ENCODE measurements at regions not wholly inside any gene's neighbourhood (a gene's known extent, or its start where the extent isn't known, plus 50 kb on each side); places are given as distances from the start of the nearest gene placed in this dataset.

DNA sequence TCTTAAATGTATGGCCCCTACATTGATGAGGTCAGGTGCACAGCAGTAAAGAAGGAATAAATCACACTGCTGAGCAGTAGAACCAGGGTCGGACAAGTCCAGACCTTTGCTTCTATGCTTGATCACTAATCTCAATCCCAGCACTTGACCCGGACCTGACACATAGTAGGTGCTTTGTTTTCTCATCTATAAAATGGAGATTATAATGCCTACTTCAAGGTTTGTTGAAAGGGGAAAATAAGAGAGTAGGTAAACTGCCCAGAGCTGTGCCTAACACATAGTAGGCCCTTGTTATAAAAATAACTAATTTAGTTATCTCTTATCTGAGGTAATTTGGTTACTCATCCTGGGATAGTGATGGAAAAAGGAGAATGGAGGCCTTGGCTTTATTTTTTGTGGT lies 125.0 kb downstream of the RXFP2 start:
- Histone ChIP-seq H3K4me1 (ENCODE audit: insufficient read depth) (peaks cover 1% of the 10 kb centered on the region), H3K27ac (no peak overlapping the region), H3K4me3 (no peak overlapping the region), H3K9me3 (no peaks in the 10 kb centered on the region), H3K27me3 (no peaks in the 10 kb centered on the region), H3K36me3 (no peaks in the 10 kb centered on the region)
- intact Hi-C loops (cut with DNase I), result no loop called here
- WGBS, 3 donors, result 86 to 91% (median 88%) methylated on average over 2 of the region's 2 CpGs
- no peak for TF ChIP-seq CTCF (IDR thresholded peaks at IDR 0.05)
- TF ChIP-seq POLR2A (IDR thresholded peaks at IDR 0.05), result no peak
- no peak for TF ChIP-seq EP300 (IDR thresholded peaks at IDR 0.05)
- no peak for DNase-seq

DNA sequence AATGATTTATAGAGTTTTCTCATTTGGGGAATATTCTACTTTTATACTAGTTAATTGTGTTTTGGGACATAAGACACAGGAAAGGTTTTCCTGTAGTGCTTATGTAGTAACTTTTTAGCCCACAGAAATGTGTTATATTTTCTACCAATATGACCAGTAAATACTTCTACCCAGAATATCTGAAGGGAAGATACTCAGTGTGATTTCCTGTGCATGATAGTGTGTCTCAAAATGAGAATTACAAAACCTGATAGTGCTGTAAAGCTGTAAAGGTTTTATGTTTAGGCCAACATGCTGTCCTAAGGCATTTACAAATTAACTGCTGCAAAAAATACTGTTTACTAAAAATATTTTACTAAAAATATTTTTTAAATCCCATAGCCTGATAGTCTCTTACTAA lies 126.8 kb downstream of the RXFP2 start:
- Histone ChIP-seq H3K27ac (no peak overlapping the region), H3K36me3 (no peaks in the 10 kb centered on the region), H3K27me3 (no peaks in the 10 kb centered on the region), H3K4me3 (no peak overlapping the region), H3K9me3 (no peaks in the 10 kb centered on the region), H3K4me1 (ENCODE audit: insufficient read depth) (no peaks in the 10 kb centered on the region)
- no peak for DNase-seq
- TF ChIP-seq POLR2A (IDR thresholded peaks at IDR 0.05), result no peak
- TF ChIP-seq EP300 (IDR thresholded peaks at IDR 0.05), result no peak
- TF ChIP-seq CTCF (IDR thresholded peaks at IDR 0.05), result no peak
- intact Hi-C loops (cut with DNase I), result no loop called here

- intact Hi-C loops (cut with DNase I), result no loop called here
- TF ChIP-seq EP300 (IDR thresholded peaks at IDR 0.05) (no peak), CTCF (IDR thresholded peaks at IDR 0.05) (no peak), POLR2A (IDR thresholded peaks at IDR 0.05) (no peak)
- Histone ChIP-seq H3K4me1 (ENCODE audit: insufficient read depth) (no peaks in the 10 kb centered on the region), H3K4me3 (no peak overlapping the region), H3K36me3 (no peaks in the 10 kb centered on the region), H3K27me3 (no peaks in the 10 kb centered on the region), H3K27ac (no peak overlapping the region), H3K9me3 (no peaks in the 10 kb centered on the region)
- DNase-seq, result no peak
These were observed 128.4 kb downstream of the RXFP2 start for GRCh38 chr13:31867709-31868108.

GRCh38 chr13:31869582-31869981 lies 130.3 kb downstream of the RXFP2 start:
- no peaks in the 10 kb centered on the region for H3K4me1 ChIP-seq (ENCODE audit: insufficient read depth)
- no peak overlapping the region for H3K27ac ChIP-seq
- no peaks in the 10 kb centered on the region for H3K9me3 ChIP-seq
- no peak overlapping the region for H3K4me3 ChIP-seq
- intact Hi-C loops (cut with DNase I), result no loop called here
- TF ChIP-seq CTCF (IDR thresholded peaks at IDR 0.05), result no peak
- TF ChIP-seq EP300 (IDR thresholded peaks at IDR 0.05), result no peak
- no peak for TF ChIP-seq POLR2A (IDR thresholded peaks at IDR 0.05)
- DNase-seq, result no peak
- WGBS, 3 donors, result 93 to 99% (median 97%) methylated on average over 2 of the region's 2 CpGs
- H3K36me3 ChIP-seq, result no peaks in the 10 kb centered on the region
- no peaks in the 10 kb centered on the region for H3K27me3 ChIP-seq

- H3K27ac ChIP-seq, result no peak overlapping the region
- no peaks in the 10 kb centered on the region for H3K36me3 ChIP-seq
- no peaks in the 10 kb centered on the region for H3K9me3 ChIP-seq
- 75 to 84% (median 80%) methylated on average over 2 of the region's 2 CpGs for WGBS, 3 donors
- H3K4me1 ChIP-seq (ENCODE audit: insufficient read depth), result no peaks in the 10 kb centered on the region
- no peak overlapping the region for H3K4me3 ChIP-seq
- intact Hi-C loops (cut with DNase I), result no loop called here
- no peak for DNase-seq
- no peaks in the 10 kb centered on the region for H3K27me3 ChIP-seq
- TF ChIP-seq EP300 (IDR thresholded peaks at IDR 0.05) (no peak), POLR2A (IDR thresholded peaks at IDR 0.05) (no peak), CTCF (IDR thresholded peaks at IDR 0.05) (no peak)
These were observed 131.2 kb downstream of the RXFP2 start for GRCh38 chr13:31870511-31870910.
